ENCODE measurements at regions not wholly inside any gene's neighbourhood (a gene's known extent, or its start where the extent isn't known, plus 50 kb on each side); places are given as distances from the start of the nearest gene placed in this dataset.

DNA sequence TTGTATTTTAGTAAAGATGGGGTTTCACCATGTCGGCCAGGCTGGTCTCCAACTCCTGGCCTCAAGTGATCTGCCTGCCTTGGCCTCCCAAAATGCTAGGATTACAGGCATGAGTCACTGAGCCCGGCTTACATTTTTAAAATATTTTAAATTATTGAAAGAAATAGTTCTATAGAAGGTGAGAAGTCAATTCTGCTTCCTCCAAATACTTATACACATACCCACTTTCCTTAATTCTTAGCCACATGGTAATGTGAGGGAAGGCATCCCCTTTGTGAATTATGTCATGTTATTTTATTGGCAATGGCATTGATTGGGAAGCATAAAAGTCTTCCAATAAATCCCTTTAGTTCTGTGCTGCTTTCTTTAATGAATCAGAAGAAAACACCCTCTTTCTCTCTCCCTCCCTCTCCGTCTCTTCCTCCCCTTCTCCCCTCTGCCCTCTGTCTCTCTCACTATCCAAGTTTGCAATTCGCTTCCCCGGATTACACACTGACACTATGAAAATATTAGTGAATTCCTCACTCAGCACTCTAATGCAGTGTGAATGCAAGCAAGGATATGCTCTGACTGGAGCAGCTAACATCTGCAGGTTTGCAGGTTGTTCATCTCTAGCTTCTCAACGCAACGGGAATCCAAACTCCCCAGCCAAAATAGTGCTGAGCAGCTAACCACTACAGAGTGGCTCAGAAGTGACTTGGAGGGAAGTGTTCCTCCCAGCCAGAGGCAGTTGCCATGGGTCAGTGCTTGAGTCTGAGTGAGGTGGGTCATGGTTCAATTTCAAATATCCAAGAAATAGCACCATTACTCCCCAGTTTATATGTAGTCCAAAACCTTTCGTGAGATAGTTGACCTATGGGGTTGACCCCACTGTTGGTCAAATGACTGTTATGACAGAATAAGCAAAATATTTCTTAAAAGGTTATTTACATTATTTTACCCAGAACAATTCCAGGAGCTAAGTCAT lies 77.8 kb upstream of the CD55 start:
- DNase-seq (ENCODE audit: low spot score) = no peak

DNA sequence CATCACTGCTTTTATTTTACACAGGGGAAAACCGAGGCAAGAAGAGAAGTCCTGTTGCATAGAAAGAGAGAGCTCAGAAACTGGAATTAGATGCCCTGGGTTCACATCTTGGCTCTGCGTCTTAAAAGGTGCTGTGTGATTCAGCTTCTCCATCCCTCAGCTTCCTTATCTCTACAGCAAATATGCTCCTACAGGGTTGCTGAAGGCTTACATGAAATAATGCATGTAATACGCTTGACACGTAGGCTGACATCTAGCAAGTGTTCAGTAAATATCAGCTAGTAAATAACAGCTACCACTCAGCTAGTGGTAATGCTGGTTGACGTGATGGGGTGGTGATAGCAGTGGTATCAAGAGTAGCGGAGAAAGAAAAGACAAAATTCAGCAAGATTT lies 77.1 kb upstream of the CD55 start:
- no peak for DNase-seq (ENCODE audit: low spot score)

DNA sequence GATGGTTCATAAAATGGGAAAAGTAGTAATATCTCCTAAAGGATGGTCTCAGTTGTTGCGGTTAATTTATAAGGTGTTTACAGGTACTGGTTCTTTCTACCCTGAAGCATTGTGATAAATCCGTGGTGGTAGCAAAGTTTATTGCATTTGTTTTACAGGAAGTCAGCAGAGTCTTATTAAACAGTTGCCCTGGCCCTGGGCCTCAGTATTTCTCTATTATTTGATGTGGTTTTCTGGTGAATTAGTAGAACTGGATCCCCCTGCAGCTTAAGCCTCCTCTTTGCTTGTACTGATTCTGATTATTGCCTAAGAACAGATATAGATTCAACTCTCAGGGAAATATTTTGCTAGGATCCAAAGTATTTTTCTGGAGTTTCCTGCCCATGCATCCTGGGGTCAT lies 76.4 kb upstream of the CD55 start:
- DNase-seq (ENCODE audit: low spot score) = no peak

DNA sequence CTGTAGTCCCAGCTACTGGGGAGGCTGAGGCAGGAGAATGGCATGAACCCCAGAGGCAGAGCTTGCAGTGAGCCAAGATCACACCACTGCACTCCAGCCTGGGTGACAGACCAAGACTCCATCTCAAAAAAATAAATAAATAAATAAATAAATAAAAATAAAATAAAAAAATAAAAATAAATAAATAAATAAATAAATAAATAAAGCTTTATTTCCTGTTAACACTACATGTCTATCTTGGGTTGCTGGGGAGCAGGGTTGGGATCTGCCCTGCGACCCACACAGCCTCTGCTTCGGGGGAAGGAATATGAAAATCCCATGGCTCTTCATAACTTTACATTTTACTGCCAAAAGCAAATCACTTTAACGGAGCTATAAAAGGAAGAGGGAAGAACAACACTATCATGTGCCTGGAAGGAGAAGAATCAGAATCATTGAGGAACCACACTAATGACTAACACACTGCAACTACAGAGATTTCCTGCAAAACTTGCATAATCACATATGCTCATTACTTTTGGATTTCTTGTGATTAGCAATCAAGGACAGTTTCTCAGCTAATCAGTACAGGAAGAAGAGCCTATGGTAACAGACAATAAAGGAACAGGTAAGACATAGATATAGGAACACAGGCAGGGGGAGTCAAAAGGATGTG lies 72.8 kb upstream of the CD55 start:
- DNase-seq (ENCODE audit: low spot score) = no peak

DNA sequence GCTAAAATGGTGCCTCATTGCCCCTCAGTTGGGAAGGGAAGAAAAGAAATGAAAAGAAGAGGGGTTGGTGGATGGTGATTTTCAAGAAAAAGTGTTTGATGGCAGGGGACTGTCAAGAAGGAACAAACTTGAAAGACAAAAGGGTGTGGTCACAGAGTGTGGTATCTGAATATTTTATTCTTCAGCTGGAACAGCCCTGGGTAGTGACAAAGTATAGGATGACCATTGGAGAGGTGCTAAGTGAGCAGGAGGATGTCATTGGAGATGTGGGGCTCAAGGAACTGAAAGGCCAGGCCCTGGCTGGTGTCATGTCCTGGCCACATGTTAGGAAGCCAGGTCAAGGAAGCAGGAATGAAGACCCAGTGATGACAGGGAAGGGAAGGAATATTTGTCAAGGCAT lies 71.0 kb upstream of the CD55 start:
- DNase-seq (ENCODE audit: low spot score) = no peak

DNA sequence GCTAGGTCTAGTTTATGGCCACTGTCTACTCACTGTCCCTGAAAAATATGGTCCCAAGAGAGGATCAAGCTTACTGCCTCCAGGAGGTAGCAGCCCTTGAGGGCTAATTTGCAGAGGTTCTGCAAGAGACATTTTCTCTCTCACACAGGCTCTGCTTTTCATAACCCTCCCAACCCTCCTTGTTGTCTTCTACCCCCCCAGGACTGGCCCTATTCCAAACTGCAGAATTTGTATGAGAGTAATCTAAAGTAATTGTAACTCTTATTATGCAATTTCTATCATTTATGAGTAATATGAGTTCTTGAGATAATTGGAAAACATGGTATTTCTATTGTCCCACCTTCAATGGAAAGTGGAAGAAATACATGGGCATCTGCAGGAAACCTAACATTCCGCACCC lies 70.4 kb upstream of the CD55 start:
- no peak for DNase-seq (ENCODE audit: low spot score)

DNA sequence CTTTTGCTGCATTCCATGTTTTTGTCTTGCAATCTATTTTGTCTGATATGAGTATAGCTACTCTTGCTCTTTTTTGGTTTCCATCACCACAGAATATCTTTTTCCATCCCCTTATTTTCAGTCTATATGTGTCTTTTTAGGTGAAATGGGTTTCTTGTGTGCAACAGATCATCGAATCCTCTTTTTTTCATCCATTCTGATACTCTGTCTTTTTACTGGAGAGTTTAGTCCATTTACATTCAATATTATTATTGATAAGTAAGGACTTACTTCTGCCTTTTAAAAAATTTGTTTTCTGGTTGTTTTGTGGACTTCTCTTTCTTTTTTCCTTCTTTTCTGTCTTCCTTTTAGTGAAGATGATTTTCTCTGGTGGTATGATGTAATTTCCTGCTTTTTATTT lies 64.6 kb upstream of the CD55 start:
- DNase-seq (ENCODE audit: low spot score) = no peak

DNA sequence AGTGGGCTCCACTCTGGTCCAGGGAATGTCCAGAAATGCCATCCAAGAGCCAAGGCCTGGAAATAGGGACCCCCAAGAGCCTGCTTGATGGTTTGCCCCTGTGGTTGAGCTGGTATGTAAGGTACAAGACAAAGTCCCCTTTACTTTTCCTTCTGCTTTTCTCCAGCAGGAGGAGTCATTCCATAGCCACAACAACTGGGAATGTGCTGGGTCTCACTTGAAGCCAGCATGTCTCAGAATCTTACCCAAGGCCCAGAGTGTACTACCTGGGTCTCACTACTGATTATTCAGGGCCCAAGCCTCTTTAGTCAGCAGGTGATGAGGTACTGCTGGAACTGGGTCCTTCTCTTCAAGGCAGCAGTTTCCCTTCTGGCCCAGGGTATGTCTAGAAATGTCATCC lies 62.1 kb upstream of the CD55 start:
- no peak for DNase-seq (ENCODE audit: low spot score)

DNA sequence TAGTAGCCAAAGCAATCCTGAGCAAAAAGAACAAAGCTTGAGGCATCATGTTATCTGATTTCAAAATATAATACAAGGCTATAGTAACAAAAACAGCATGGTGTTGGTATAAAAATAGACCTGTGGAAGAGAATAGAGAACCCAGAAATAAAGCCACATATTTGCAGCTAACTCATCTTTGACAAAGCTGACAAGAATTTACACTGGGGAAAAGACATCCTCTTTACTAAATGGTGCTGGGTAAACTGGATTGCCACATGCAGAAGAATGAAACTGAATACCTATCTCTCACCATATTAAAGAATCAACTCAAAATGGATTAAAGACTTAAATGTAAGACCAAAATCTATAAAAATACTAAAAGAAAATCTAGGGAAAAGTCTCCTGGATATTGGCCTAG lies 59.5 kb upstream of the CD55 start:
- no peak for DNase-seq (ENCODE audit: low spot score)

DNA sequence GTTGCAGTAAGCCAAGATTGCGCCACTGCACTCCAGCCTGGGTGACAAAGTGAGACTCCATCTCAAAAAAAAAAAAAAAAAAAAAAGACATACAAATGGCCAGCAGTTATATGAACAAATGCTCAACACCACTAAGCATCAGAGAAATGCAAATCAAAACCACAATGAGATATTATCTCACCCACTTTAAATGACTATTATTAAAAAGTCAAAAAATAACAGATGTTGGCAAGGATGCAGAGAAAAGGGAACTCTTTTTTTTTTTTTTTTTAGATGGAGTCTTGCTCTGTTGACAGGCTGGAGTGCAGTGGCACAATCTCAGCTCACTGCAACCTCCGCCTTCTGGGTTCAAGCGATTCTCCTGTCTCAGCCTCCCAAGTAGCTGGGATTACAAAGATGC lies 58.6 kb upstream of the CD55 start:
- peak; percentile 44 for DNase-seq (ENCODE audit: low spot score)

DNA sequence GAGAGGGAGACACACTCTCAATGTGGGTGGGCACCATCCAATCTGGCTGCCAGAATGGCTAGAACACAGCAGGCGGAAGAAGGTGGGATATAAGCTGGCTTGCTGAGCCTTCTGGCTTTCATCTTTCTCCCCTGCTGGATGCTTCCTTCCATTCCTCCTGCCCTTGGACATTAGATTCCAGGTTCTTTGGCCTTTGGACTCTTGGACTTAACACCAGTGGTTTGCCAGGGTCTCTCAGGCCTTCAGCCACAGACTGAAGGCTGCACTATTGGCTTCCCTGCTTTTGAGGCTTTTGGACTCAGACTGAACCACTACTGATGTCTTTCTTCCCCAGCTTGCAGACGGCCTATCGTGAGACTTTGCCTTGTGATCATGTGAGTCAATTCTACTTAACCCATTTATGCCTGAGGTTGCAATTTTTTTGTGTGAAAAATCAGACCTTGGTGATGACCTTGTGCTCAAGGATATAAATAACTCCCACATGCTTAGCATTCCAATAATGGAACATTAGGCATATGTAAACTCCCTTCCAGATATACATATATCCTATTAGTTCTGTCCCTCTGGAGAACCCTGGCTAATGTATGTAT lies 56.7 kb upstream of the CD55 start:
- no peak for DNase-seq (ENCODE audit: low spot score)

DNA sequence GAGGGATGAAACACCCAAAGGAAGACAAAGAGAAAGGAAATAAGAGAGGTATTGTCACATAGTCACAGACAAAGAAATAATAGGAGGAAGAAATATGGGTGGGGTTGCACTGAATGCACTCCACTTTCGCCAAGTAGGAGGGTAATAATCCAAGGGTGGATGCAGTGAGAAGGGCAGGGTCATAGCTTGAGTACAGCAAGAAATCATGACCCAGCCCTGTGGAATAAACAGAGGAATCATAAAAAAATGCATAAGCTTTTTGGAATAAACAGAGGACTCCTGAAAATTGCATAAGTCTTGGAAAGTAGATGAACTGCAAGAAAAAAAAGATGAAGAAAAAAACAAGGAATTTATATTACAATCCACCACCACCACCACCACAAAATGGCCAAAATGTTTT lies 53.1 kb upstream of the CD55 start:
- no peak for DNase-seq (ENCODE audit: low spot score)

DNA sequence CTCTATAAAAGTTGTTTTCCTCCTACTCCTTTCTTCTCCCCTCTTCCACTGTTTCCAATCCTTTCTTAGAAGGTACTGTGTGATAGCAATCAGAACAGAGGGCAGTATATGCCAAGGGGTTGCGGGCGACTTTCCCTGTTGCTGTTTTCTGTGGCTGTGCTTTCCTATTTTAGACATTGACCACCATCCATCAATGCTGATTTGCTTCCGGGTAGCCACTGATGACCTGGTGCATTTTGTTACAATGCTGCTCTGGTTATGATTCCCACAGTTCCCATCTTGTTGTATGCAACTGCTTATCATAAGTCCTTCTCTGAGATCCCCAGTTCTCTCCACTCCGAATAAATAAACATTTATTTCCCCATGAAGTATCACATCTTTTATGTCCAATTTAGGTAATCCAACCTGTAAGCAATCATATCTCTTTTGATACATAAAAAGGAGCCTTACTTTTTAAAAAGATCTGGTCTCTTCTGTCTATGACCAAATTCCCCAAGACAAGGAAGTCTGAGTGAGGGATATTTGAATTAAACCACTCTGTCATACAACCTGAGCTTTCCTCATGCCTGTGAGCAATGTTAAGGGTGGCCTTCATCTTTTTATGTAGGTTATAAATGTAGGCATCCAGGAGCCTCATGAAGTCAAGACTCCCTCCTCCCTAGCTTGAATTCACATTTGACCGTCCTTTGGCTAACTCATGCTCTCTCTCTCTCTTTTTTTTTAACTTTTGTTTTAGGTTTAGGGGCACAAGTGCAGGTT lies 52.5 kb upstream of the CD55 start:
- DNase-seq (ENCODE audit: low spot score) = no peak
